Upper lobe of left lung (tissue), 6 donors: ENCODE measurements at regions not wholly inside any gene's neighbourhood (a gene's known extent, or its start where the extent isn't known, plus 50 kb on each side); places are given as distances from the start of the nearest gene placed in this dataset.
"Not testable (repeated sequence)": the region's sequence is repeated elsewhere in the genome, so short reads cannot be mapped to it uniquely, and the experiment has no call there.

Source experiments
- ATAC-seq, 2 donors: fragments of 200-7000 bp; cut with Tn5 transposase; one replicate each; pipeline ENCODE4 v1.9.1; 2022; ENCODE audit warnings: mild to moderate bottlenecking in 2 of 2, moderate library complexity in 2 of 2; ENCODE audit not compliant: low FRiP score in 2 of 2
- DNase-seq, 2 donors: peaks; one replicate each; pipeline ENCODE4 v3.0.0-alpha.2; 2019 to 2020
- H3K27ac ChIP-seq, 4 donors: fragments of 200-600 bp; sonication (generic); one replicate each; pipeline ENCODE4 v1.5.1; 2016 to 2019
- H3K27me3 ChIP-seq, 4 donors: fragments of 200-600 bp; sonication (generic); one replicate each; pipeline ENCODE4 v1.5.1; 2017 to 2019
- H3K36me3 ChIP-seq, 4 donors: fragments of 200-600 bp; sonication (generic); one replicate each; pipeline ENCODE4 v1.5.1; 2016 to 2019
- H3K4me1 ChIP-seq, 4 donors: fragments of 200-600 bp; sonication (generic); one replicate each; pipeline ENCODE4 v1.5.1; 2018 to 2019
- H3K4me3 ChIP-seq, 4 donors: fragments of 200-600 bp; sonication (generic); one replicate each; pipeline ENCODE4 v1.5.1; 2017 to 2019; ENCODE audit warnings: mild to moderate bottlenecking in 2 of 4, moderate library complexity in 1 of 4
- H3K9me3 ChIP-seq, 4 donors: fragments of 200-600 bp; sonication (generic); one replicate each; pipeline ENCODE4 v1.5.1; 2018 to 2019
- EP300 ChIP-seq, 4 donors: sonication (generic); formaldehyde crosslinking; IDR thresholded peaks; one replicate each; pipeline ENCODE4 v1.5.1; 2017; ENCODE audit warnings: antibody characterized with exemption in 4 of 4, control low read depth in 2 of 4
- POLR2A ChIP-seq, 4 donors: fragments of 450-650 bp; IDR thresholded peaks; one replicate each; pipeline ENCODE4 v1.5.1; 2016 to 2017; ENCODE audit warnings: antibody characterized with exemption in 4 of 4, mild to moderate bottlenecking in 2 of 4
- POLR2AphosphoS5 ChIP-seq, 2 donors: sonication (generic); formaldehyde crosslinking; IDR thresholded peaks; one replicate each; pipeline ENCODE4 v1.5.1; 2017; ENCODE audit warnings: antibody characterized with exemption in 2 of 2
- WGBS, 2 donors: methylation state at CpG; one replicate each; pipeline ENCODE4 v1.1.5; 2017 to 2018; 5-methylcytosine and 5-hydroxymethylcytosine counted together
- TF ChIP-seq, protein P1 (sequence below), 6 experiments: fragments of 450-650 bp in 4 of 6; fragments of 200-600 bp in 2 of 6; sonication (generic) in 2 of 6; IDR thresholded peaks; one replicate each; pipeline ENCODE4 v1.5.1; 2016 to 2019; ENCODE audit warnings: antibody characterized with exemption in 6 of 6
- donor health status: DM: no; HTN: no; CAD: no; lungs with moderate emphysema.
- donor health status: DM: no; HTN: yes; CAD: no; lungs with severe emphysema.

DNA sequence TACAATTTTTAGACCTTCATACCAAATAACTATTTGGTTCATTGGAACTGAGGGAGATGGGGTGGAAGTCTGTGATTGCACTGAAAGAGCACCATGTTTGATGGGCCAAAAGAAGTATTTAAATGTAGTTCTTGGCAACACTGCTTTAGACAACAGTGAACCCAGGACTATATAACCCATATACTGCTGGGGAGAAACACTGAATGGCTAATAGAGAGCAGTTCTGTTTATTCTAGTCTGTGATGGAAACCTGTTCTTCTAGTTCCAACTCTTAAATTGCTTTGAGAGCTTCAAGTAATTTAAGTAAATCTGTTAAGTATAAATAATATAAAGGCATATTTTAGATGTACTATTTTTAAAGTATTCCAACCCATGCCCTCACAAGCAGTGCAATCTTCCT, 96.3 kb downstream of the NIBAN1 start:
- Histone ChIP-seq H3K4me1 (peaks cover 0 to 12% (median 6%) of the 10 kb centered on the region in 4 donors), H3K27me3 (no peaks in the 10 kb centered on the region), H3K27ac (no peak overlapping the region), H3K4me3 (no peak overlapping the region), H3K9me3 (no peaks in the 10 kb centered on the region), H3K36me3 (no peaks in the 10 kb centered on the region)
- ATAC-seq (no peak), DNase-seq (no peak)
- TF ChIP-seq POLR2AphosphoS5 (IDR thresholded peaks at IDR 0.05) = no peak
- TF ChIP-seq, protein P1, sequence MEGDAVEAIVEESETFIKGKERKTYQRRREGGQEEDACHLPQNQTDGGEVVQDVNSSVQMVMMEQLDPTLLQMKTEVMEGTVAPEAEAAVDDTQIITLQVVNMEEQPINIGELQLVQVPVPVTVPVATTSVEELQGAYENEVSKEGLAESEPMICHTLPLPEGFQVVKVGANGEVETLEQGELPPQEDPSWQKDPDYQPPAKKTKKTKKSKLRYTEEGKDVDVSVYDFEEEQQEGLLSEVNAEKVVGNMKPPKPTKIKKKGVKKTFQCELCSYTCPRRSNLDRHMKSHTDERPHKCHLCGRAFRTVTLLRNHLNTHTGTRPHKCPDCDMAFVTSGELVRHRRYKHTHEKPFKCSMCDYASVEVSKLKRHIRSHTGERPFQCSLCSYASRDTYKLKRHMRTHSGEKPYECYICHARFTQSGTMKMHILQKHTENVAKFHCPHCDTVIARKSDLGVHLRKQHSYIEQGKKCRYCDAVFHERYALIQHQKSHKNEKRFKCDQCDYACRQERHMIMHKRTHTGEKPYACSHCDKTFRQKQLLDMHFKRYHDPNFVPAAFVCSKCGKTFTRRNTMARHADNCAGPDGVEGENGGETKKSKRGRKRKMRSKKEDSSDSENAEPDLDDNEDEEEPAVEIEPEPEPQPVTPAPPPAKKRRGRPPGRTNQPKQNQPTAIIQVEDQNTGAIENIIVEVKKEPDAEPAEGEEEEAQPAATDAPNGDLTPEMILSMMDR (IDR thresholded peaks at IDR 0.05) = no peak
- TF ChIP-seq POLR2A (IDR thresholded peaks at IDR 0.05) = no peak
- TF ChIP-seq EP300 (IDR thresholded peaks at IDR 0.05) = no peak

DNA sequence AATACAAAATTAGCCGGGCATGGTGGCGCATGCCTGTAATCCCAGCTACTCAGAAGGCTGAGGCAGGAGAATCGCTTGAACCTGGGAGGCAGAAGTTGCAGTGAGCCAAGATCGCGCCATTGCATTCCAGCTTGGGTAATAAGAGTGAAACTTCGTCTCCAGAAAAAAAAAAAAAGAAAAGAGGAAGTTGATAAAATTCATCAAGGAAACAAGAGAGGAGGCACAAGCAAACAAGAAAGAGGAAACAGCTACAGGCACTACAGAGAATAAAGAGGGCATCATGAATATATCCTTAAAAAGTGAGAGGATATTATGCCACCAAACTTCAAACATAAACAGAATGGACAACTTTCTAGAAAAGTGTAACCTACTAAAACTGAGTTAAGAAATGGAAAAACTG, 98.3 kb downstream of the NIBAN1 start:
- not testable (repeated sequence) for DNase-seq, H3K4me3 ChIP-seq, H3K27me3 ChIP-seq, H3K36me3 ChIP-seq, H3K27ac ChIP-seq, H3K9me3 ChIP-seq
- H3K4me1 ChIP-seq = peaks cover 0 to 12% (median 3%) of the 10 kb centered on the region in 4 donors
- peak in 1 of 2 donors; percentile 53 for ATAC-seq
- 67 to 74% methylated on average over 6 of the region's 6 CpGs for WGBS, 2 donors

DNA sequence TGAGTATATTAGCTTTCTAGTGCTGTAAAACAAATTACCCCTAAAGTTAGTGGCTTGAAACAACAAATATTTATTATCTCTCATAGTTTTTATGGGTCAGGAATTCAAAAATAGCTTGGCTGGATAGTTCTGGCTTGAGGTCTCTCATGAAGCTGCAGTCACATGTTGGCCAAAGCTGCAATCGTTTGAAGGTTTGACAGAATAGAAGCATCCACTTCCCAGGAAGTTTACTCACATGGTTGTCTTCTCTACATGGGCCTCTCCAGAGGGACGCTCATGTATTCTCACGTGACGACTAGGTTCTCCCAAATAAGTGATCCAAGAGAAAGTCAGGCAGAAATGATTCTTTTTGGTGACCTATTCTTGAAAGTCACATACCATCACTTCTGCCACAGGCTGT, 99.1 kb downstream of the NIBAN1 start:
- no peaks in the 10 kb centered on the region for H3K36me3 ChIP-seq
- no peaks in the 10 kb centered on the region for H3K27me3 ChIP-seq
- no peaks in the 10 kb centered on the region for H3K9me3 ChIP-seq
- TF ChIP-seq POLR2AphosphoS5 (IDR thresholded peaks at IDR 0.05) (no peak), POLR2A (IDR thresholded peaks at IDR 0.05) (no peak), EP300 (IDR thresholded peaks at IDR 0.05) (no peak)
- TF ChIP-seq, protein P1 (IDR thresholded peaks at IDR 0.05) = no peak
- no peak overlapping the region for H3K4me3 ChIP-seq
- no peak overlapping the region for H3K27ac ChIP-seq
- peaks cover 0 to 12% (median 3%) of the 10 kb centered on the region in 4 donors for H3K4me1 ChIP-seq
- DNase-seq (no peak), ATAC-seq (no peak)
- 71 to 78% methylated on average over 4 of the region's 4 CpGs for WGBS, 2 donors

DNA sequence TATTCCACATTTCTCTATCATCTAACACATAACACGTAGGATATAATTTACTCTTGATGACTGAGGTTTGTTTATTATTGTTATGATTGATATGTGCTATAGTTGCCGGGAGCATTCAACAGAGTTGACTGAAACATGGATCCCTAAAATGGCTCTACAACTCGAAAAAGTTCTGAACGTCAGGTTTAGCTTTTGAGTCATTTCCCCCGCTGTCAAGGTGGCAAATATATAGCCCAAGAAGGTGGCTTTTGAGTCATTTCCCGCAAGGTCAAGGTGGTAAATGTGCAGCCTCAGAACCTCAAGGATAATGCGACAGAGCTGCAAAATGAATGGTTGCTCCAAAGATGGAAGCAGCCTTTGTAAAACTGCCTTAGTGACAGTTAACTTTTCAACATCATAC, 104.0 kb downstream of the NIBAN1 start:
- TF ChIP-seq POLR2AphosphoS5 (IDR thresholded peaks at IDR 0.05) (no peak), EP300 (IDR thresholded peaks at IDR 0.05) (no peak), POLR2A (IDR thresholded peaks at IDR 0.05) (no peak)
- TF ChIP-seq, protein P1 (IDR thresholded peaks at IDR 0.05) = no peak
- Histone ChIP-seq H3K36me3 (no peaks in the 10 kb centered on the region), H3K4me1 (peaks cover 0 to 14% (median 1%) of the 10 kb centered on the region in 4 donors), H3K9me3 (no peaks in the 10 kb centered on the region), H3K27me3 (no peaks in the 10 kb centered on the region), H3K27ac (no peak overlapping the region), H3K4me3 (no peak overlapping the region)
- ATAC-seq (no peak), DNase-seq (no peak)
- WGBS, 2 donors = 75 to 80% methylated on average over 7 of the region's 7 CpGs

DNA sequence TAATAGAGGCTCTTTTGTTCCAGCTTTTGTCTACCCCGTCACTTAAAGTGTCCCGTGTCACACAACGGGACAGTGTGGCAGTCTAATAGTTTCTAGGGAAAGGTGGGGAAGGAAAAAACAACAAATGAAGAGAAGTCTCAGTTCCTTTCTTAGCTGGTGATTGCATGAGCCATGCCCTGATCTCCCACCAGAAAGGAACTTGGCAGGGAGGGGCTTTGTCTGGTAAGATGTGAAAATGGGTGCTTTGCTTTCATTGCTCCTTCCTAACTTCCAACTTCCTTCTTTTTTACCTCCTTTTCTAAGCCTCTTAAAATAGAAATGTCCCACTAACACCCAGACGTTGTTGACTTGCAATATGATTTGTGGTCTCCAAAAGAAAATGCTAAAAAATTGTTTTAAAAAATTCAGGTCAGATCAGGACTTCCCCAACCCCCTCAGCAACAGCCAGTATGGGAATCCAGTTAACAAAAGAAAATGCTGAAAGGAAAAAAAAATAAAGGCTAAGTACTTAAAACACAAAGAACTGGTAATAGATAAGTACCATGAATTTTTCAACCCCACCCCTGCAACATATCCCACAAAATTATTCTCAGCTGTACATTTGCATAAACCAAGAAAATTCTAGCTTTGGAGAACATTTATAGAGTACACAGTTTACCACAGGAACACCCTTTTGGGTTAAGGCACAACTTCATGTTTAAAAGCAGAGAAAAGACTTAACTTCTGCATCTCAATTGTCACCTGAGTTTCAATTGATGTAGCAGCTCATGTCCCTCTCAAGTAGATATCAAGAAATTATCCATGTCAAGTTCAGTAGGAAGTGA, 106.2 kb downstream of the NIBAN1 start:
- peaks cover 0 to 14% (median 1%) of the 10 kb centered on the region in 4 donors for H3K4me1 ChIP-seq
- WGBS, 2 donors = 68 to 71% methylated on average over 4 of the region's 4 CpGs

More for the DNA sequence above, 106.2 kb downstream of the NIBAN1 start:
- peak overlapping the region; percentile 29 to 74 (median 67) for H3K27ac ChIP-seq
- ATAC-seq = peak in 1 of 2 donors; percentile 44
- DNase-seq = no peak
- H3K4me3 ChIP-seq = no peak overlapping the region
- H3K9me3 ChIP-seq = no peaks in the 10 kb centered on the region
- TF ChIP-seq POLR2A (IDR thresholded peaks at IDR 0.05) (no peak), EP300 (IDR thresholded peaks at IDR 0.05) (no peak), POLR2AphosphoS5 (IDR thresholded peaks at IDR 0.05) (no peak)
- TF ChIP-seq, protein P1 (IDR thresholded peaks at IDR 0.05) = no peak
- H3K27me3 ChIP-seq = no peaks in the 10 kb centered on the region
- H3K36me3 ChIP-seq = no peaks in the 10 kb centered on the region
